Upper lobe of right lung (tissue), 1 donor: ENCODE measurements at regions not wholly inside any gene's neighbourhood (a gene's known extent, or its start where the extent isn't known, plus 50 kb on each side); places are given as distances from the start of the nearest gene placed in this dataset.
"Not testable (repeated sequence)": the region's sequence is repeated elsewhere in the genome, so short reads cannot be mapped to it uniquely, and the experiment has no call there.

Experiments used
- ATAC-seq: fragments of 200-7000 bp; cut with Tn5 transposase; one replicate; pipeline ENCODE4 v1.9.1; 2020; ENCODE audit warnings: mild to moderate bottlenecking, moderate library complexity
- DNase-seq: peaks from one replicate; pipeline ENCODE4 v3.0.0-alpha.2; 2020
- H3K27ac ChIP-seq: fragments of 200-600 bp; one replicate; pipeline ENCODE4 v1.8.0; 2022
- H3K27me3 ChIP-seq: fragments of 200-600 bp; one replicate; pipeline ENCODE4 v1.8.0; 2022; ENCODE audit warnings: mild to moderate bottlenecking
- H3K36me3 ChIP-seq: fragments of 200-600 bp; one replicate; pipeline ENCODE4 v1.8.0; 2022
- H3K4me1 ChIP-seq: fragments of 200-600 bp; one replicate; pipeline ENCODE4 v1.8.0; 2022
- H3K4me3 ChIP-seq: fragments of 200-600 bp; one replicate; pipeline ENCODE4 v1.8.0; 2022; ENCODE audit warnings: mild to moderate bottlenecking
- H3K9me3 ChIP-seq: fragments of 200-600 bp; one replicate; pipeline ENCODE4 v1.8.0; 2022
- intact Hi-C: fragments of 100-400 bp; cut with DNase I; formaldehyde crosslinking; loops from one replicate; pipeline ENCODE4 v1.11.0; 2022
- TF ChIP-seq, protein P1 (sequence below): fragments of 200-600 bp; IDR thresholded peaks from one replicate; pipeline ENCODE4 v1.8.0; 2022; ENCODE audit warnings: antibody characterized with exemption
- donor health status: DM: no; HTN: yes; CAD: no; lungs with severe emphysema.

DNA sequence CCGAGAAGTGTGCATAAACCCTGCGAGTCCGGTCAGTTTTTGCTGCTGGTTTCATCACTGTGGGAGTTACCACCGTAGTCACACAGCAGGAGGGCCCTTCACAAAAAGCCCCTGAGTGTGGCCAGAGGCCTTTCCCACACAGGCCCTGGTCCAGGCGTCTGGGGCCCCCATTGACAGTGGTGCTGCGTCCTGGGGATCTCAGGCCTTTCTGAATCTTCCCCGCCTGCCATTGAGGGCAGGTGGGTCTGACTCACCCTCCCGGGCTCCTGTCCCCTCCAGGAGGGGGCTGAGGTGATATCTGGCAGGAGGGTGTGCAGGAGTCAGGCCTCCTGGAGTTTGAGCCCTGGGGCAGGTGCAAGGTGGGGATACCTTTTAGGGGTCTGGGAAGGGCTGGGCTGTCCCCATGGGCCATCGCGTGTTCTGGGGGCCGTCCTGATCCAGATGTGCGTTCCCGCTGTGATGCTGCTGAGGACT is 358.5 kb downstream of the TMEM121 start:
- Histone ChIP-seq H3K27me3 (peaks cover 1% of the 10 kb centered on the region), H3K36me3 (no peaks in the 10 kb centered on the region), H3K4me3 (no peak overlapping the region), H3K27ac (no peak overlapping the region), H3K9me3 (no peaks in the 10 kb centered on the region), H3K4me1 (no peaks in the 10 kb centered on the region)
- TF ChIP-seq, protein P1, sequence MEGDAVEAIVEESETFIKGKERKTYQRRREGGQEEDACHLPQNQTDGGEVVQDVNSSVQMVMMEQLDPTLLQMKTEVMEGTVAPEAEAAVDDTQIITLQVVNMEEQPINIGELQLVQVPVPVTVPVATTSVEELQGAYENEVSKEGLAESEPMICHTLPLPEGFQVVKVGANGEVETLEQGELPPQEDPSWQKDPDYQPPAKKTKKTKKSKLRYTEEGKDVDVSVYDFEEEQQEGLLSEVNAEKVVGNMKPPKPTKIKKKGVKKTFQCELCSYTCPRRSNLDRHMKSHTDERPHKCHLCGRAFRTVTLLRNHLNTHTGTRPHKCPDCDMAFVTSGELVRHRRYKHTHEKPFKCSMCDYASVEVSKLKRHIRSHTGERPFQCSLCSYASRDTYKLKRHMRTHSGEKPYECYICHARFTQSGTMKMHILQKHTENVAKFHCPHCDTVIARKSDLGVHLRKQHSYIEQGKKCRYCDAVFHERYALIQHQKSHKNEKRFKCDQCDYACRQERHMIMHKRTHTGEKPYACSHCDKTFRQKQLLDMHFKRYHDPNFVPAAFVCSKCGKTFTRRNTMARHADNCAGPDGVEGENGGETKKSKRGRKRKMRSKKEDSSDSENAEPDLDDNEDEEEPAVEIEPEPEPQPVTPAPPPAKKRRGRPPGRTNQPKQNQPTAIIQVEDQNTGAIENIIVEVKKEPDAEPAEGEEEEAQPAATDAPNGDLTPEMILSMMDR, result no peak
- no peak for DNase-seq
- intact Hi-C loops, result no loop called here
- no peak for ATAC-seq

DNA sequence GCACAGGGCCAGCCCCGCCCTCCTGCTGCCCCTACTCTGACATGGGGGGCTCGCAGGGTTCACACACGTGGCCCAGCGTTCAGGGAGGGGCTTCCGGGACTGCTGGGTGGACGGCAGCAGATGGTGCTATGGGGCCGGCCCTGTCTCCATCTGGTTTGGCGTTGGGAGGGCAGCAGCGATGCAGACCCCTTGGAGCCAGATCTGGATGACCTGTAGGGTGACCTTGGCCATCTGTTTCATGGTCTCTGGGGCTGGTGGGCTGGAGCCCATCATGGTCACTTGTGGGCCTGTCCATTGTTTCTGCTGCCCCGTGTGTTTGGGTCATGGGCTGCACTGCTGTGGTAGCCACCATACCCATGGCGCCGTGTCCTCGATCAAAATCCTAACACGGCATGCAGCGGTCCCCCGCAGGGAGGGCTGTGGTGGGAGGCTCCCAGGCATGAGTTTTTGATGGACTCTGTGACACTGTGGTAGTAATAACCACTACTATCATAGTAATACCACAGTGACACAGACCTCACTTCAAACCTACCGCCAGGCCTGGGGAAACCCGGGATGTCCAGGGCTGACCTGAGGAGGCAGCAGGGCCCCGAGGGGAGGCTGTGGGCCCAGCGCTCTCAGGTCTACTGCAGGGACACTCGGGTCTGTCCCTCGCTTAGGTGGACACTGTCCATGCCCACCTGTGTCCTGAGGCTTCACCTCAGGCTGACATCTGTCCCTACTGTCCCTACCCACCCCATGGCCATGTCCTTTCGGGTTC is 359.4 kb downstream of the TMEM121 start:
- H3K27ac ChIP-seq, result no peak overlapping the region
- TF ChIP-seq, protein P1, result no peak
- ATAC-seq (no peak), DNase-seq (peak; percentile 46)
- H3K4me3 ChIP-seq, result no peak overlapping the region
- H3K27me3 ChIP-seq, result no peaks in the 10 kb centered on the region
- no peaks in the 10 kb centered on the region for H3K9me3 ChIP-seq
- intact Hi-C loops, result no loop called here
- H3K4me1 ChIP-seq, result no peaks in the 10 kb centered on the region
- H3K36me3 ChIP-seq, result no peaks in the 10 kb centered on the region

DNA sequence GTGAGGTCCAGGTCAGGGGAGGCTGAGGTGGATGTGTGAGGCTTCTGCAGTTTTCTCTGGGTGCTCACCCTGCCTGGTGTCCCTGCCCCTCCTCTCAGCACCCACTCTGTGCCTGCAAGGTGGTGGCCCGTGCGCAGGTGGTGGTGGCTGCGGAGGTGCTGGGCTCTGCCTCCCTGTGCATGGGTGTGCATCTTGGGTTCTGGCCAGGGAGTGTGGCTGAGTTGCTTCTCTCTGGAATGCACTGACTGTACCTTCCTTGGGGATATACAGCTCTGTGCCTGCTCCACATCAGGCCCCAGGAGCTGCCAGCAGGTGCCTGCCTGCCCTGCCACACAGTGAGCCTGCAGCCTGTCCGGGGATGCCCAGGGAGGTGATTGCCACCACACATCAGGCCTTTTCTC is 360.4 kb downstream of the TMEM121 start:
- intact Hi-C loops, H3K4me3 ChIP-seq, H3K36me3 ChIP-seq: not testable (repeated sequence)

DNA sequence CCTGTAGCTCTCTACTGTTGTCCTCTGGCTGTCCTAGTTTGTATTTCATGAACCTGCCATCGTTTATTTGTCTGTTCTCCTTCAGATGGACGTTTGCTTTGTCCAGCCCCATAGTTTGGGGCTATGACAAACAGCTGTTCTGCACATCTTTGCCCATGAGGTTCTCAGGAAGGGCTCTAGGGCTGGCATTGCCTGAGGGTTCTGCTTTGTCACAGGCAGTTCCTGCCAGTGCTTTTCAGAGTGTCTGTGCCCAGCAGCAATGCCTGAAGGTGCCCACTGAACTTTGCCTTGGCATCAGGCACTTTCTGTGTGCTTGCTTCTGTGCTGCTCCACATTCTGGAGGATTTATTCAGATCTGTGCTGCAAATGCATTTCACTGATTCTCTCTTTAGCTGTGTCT is 361.3 kb downstream of the TMEM121 start:
- TF ChIP-seq, protein P1, result no peak
- intact Hi-C loops, result no loop called here
- Histone ChIP-seq H3K4me3 (no peak overlapping the region), H3K36me3 (no peaks in the 10 kb centered on the region), H3K27me3 (no peaks in the 10 kb centered on the region), H3K9me3 (no peaks in the 10 kb centered on the region), H3K4me1 (no peaks in the 10 kb centered on the region), H3K27ac (no peak overlapping the region)
- no peak for DNase-seq
- no peak for ATAC-seq

More for the DNA sequence above, 360.4 kb downstream of the TMEM121 start:
- not testable (repeated sequence) for H3K4me1 ChIP-seq, H3K27me3 ChIP-seq, H3K27ac ChIP-seq, ATAC-seq, H3K9me3 ChIP-seq
- DNase-seq, result peak; percentile 45

DNA sequence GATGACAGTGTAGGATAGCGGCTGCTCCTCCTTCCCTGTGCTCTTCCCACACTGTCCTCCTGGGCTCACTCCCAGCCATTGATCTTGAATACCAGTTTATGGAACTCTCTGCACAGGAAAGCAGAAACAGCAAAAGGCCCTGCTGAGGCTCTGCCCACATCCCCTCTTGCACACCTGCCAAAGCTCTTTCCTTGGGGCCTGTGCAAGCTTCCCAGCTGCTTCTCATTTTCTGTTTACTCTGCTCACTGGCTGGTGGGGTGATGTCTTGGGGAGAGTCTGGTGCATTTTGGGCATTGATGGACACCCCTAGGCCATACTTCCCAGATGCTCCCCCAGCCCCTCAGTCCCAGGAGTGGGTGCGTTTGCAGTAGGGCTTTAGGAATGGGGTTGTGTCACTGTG is 361.8 kb downstream of the TMEM121 start:
- TF ChIP-seq, protein P1, result no peak
- Histone ChIP-seq H3K9me3 (no peaks in the 10 kb centered on the region), H3K4me1 (no peaks in the 10 kb centered on the region), H3K36me3 (no peaks in the 10 kb centered on the region), H3K27me3 (no peaks in the 10 kb centered on the region), H3K4me3 (no peak overlapping the region), H3K27ac (no peak overlapping the region)
- DNase-seq (no peak), ATAC-seq (no peak)
- intact Hi-C loops, result no loop called here

DNA sequence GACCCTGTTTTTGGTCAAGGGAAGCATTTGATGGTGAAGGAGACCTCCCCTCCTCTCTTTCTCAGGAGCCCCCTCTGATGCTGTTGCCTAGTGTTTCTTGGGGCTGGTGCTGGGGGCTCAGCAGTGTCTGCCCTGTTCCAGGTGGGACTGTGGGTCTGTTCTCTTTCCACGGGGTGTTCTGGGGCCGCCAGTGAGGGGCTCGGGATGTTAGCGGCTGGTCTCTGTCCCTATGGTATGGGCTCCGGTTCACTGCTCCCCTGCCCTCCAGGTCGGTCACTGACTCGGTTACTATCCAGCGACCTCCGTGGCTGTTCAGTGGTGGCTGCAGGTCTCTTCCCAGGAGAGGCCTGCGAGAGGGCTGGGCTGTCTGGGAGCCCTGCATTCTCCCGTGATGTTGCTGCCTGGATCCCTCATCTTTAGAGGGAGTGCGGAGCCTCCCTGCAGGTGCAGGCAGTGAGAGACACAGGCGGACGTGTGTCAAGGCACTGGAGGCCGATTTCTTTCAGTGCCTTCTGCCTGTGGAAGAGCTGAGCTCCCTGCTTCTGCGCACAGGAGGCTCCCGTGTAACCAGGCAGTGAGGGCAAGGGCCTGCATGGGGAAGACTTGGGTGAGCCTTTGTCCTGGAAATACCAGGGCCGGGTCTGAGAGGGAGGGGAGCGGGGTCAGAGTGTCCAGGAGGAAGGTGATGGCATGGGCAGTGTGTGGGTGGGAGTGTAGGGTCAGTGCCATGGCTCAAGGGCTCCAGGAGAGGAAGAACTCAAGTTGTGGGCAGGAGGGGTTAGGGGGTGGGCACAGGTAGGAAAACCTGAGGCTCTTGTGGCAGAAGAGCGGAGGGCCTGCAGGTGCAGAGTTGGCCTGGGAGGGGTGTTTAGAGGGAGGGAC is 362.6 kb downstream of the TMEM121 start:
- TF ChIP-seq, protein P1, result no peak

More for the DNA sequence above, 362.6 kb downstream of the TMEM121 start:
- intact Hi-C loops, result no loop called here
- Histone ChIP-seq H3K36me3 (no peaks in the 10 kb centered on the region), H3K4me3 (no peak overlapping the region), H3K4me1 (no peaks in the 10 kb centered on the region), H3K9me3 (no peaks in the 10 kb centered on the region), H3K27ac (no peak overlapping the region), H3K27me3 (no peaks in the 10 kb centered on the region)
- peak; percentile 46 for DNase-seq
- ATAC-seq, result no peak
